ENCODE measurements at regions not wholly inside any gene's neighbourhood (a gene's known extent, or its start where the extent isn't known, plus 50 kb on each side); places are given as distances from the start of the nearest gene placed in this dataset.

GRCh38 chr15:37166402-37166801 is 66.1 kb upstream of the MEIS2 start:
- TF ChIP-seq POLR2A (IDR thresholded peaks at IDR 0.05) (no peak), CTCF (IDR thresholded peaks at IDR 0.05) (no peak)

Measured in prostate gland (tissue), 2 donors.